Esophagus muscularis mucosa (tissue), 4 donors: ENCODE measurements at regions not wholly inside any gene's neighbourhood (a gene's known extent, or its start where the extent isn't known, plus 50 kb on each side); places are given as distances from the start of the nearest gene placed in this dataset.

Experiments
- DNase-seq: peaks from one replicate; pipeline ENCODE4 v3.0.0-alpha.2; 2017; ENCODE audit errors: extremely low spot score
- H3K27ac ChIP-seq, 4 donors: fragments of 200-600 bp; sonication (generic); replicated peaks in 1 of 4; 1 replicate in 3 of 4; 2 replicates in 1 of 4; pipeline ENCODE4 v1.5.1; 2016 to 2019; ENCODE audit warnings: mild to moderate bottlenecking in 1 of 4
- H3K27me3 ChIP-seq, 4 donors: fragments of 200-600 bp; sonication (generic); one replicate each; pipeline versions ENCODE4 v1.5.1 to v1.6.0; 2016 to 2019
- H3K36me3 ChIP-seq, 4 donors: fragments of 200-600 bp; sonication (generic); one replicate each; pipeline ENCODE4 v1.5.1; 2016 to 2019
- H3K4me1 ChIP-seq, 4 donors: fragments of 200-600 bp; sonication (generic); one replicate each; pipeline ENCODE4 v1.5.1; 2016 to 2019
- H3K4me3 ChIP-seq, 4 donors: fragments of 200-600 bp; sonication (generic); 1 replicate in 2 of 4; 2 replicates in 2 of 4; pipeline ENCODE4 v1.5.1; 2016 to 2019; ENCODE audit warnings: mild to moderate bottlenecking in 4 of 4, moderate library complexity in 1 of 4
- H3K9me3 ChIP-seq, 4 donors: fragments of 200-600 bp; sonication (generic); 1 replicate in 3 of 4; 2 replicates in 1 of 4; pipeline ENCODE4 v1.5.1; 2016 to 2019
- CTCF ChIP-seq, 3 experiments: fragments of 200-600 bp in 2 of 3; fragments of 450-650 bp in 1 of 3; sonication (generic) in 2 of 3; IDR thresholded peaks; one replicate each; pipeline ENCODE4 v1.5.1; 2017 to 2019; ENCODE audit warnings: antibody characterized with exemption in 3 of 3, mild to moderate bottlenecking in 2 of 3, moderate library complexity in 1 of 3
- EP300 ChIP-seq: sonication (generic); formaldehyde crosslinking; IDR thresholded peaks from one replicate; pipeline ENCODE4 v1.6.1; 2017; ENCODE audit warnings: antibody characterized with exemption
- POLR2A ChIP-seq: fragments of 450-650 bp; IDR thresholded peaks from one replicate; pipeline ENCODE4 v1.6.1; 2017; ENCODE audit warnings: antibody characterized with exemption, moderate library complexity, mild to moderate bottlenecking, low read depth
- POLR2AphosphoS5 ChIP-seq, 2 donors: sonication (generic); formaldehyde crosslinking; IDR thresholded peaks; one replicate each; pipeline ENCODE4 v1.6.1; 2017; ENCODE audit warnings: antibody characterized with exemption in 2 of 2
- WGBS: methylation state at CpG from one replicate; pipeline ENCODE4 v1.1.5; 2018; 5-methylcytosine and 5-hydroxymethylcytosine counted together
- intact Hi-C: fragments of 100-400 bp; cut with DNase I; formaldehyde crosslinking; loops from one replicate; pipeline ENCODE4 v1.15.1; 2023

DNA sequence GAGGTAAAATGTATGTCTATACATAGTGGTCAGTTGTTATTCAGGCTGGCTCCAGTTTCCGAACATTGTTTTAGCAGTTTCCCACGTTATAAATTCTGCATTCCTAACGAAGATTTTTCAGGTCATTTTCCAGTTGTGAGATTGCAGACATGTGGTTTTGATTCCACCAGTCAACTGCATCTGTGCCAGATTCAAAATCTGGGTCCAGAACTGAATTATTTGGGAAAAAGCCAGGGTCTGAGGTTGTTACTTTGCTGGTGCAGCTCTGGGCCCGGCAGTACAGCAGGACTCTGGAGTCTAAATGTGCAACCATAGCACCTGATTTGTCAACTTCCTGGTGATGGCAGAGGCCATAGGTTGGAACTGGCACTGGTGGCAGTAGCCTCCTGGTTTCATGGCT is 105.7 kb upstream of the MEGF10 start:
- DNase-seq = no peak
- WGBS = 69% methylated on average over 4 of the region's 4 CpGs
- no peak overlapping the region for H3K4me3 ChIP-seq
- TF ChIP-seq POLR2A = no peak
- no peak for TF ChIP-seq POLR2AphosphoS5 (IDR thresholded peaks at IDR 0.05)
- no peak for TF ChIP-seq CTCF (IDR thresholded peaks at IDR 0.05)
- TF ChIP-seq EP300 = no peak
- intact Hi-C loops = no loop called here
- no peaks in the 10 kb centered on the region for H3K9me3 ChIP-seq
- no peaks in the 10 kb centered on the region for H3K27me3 ChIP-seq
- no peak overlapping the region for H3K27ac ChIP-seq
- H3K36me3 ChIP-seq = no peaks in the 10 kb centered on the region
- no peaks in the 10 kb centered on the region for H3K4me1 ChIP-seq

GRCh38 chr5:127186657-127187056 is 103.9 kb upstream of the MEGF10 start:
- H3K4me3 ChIP-seq = no peak overlapping the region
- 72% methylated on average over 6 of the region's 6 CpGs for WGBS
- H3K27ac ChIP-seq = no peak overlapping the region
- no peaks in the 10 kb centered on the region for H3K9me3 ChIP-seq
- DNase-seq = no peak
- TF ChIP-seq POLR2A (no peak), POLR2AphosphoS5 (IDR thresholded peaks at IDR 0.05) (no peak), CTCF (IDR thresholded peaks at IDR 0.05) (no peak), EP300 (no peak)
- intact Hi-C loops = no loop called here
- no peaks in the 10 kb centered on the region for H3K27me3 ChIP-seq
- H3K4me1 ChIP-seq = no peaks in the 10 kb centered on the region
- H3K36me3 ChIP-seq = no peaks in the 10 kb centered on the region

DNA sequence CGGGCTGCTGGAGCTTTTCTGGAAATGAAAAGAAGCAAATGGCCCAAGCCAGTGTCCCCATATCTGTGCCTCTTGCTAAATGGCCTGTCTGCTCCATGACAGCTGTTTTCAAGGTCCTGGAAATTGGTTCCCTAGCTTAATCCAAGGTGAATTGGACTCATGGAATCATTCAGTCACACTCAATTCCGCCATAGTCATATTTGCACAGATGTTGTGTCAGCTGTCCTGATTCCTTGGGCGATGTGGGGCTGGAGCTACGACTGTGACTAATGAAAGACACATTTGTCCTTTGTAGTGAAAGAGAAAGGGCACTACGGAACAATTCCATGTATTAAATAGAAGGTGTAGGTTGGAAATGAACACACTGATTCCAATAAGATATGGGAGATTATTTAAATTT is 102.9 kb upstream of the MEGF10 start:
- no peak overlapping the region for H3K27ac ChIP-seq

GRCh38 chr5:127192150-127192549 is 98.4 kb upstream of the MEGF10 start:
- intact Hi-C loops = no loop called here

More for the DNA sequence above, 102.9 kb upstream of the MEGF10 start:
- no peaks in the 10 kb centered on the region for H3K4me1 ChIP-seq
- TF ChIP-seq POLR2AphosphoS5 (IDR thresholded peaks at IDR 0.05) = no peak
- 67% methylated on average over 5 of the region's 5 CpGs for WGBS
- DNase-seq = no peak
- no peak overlapping the region for H3K4me3 ChIP-seq
- no peaks in the 10 kb centered on the region for H3K27me3 ChIP-seq
- H3K9me3 ChIP-seq = no peaks in the 10 kb centered on the region
- no peaks in the 10 kb centered on the region for H3K36me3 ChIP-seq
- intact Hi-C loops = no loop called here

DNA sequence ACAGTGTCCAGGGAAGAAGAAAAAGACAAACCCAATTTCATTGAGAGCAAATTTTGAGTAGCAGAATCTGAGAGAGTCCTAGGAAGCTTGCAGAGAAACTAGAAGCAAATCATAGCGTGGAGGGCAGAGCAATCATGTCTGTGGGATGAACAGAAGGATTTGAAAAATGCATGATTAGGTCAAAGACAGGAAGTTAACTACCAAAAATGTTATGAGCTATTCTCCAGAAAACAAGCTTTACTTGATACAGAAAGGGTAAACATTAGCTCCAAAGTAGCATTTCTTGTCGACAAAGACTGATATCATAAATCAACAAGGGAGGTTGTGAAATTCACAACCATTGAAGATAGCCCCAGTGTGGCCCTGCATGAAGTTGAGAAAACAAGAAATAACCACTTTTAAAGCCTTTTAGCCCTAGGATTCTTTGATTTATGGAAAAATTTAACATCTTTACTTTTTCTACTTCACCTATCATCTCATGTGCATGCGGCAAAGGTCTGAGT is 97.7 kb upstream of the MEGF10 start:
- Histone ChIP-seq H3K4me3 (no peak overlapping the region), H3K27me3 (no peaks in the 10 kb centered on the region), H3K36me3 (no peaks in the 10 kb centered on the region), H3K27ac (no peak overlapping the region), H3K9me3 (no peaks in the 10 kb centered on the region), H3K4me1 (no peaks in the 10 kb centered on the region)
- TF ChIP-seq POLR2A (no peak), POLR2AphosphoS5 (IDR thresholded peaks at IDR 0.05) (no peak), EP300 (no peak), CTCF (IDR thresholded peaks at IDR 0.05) (no peak)
- DNase-seq = no peak
- intact Hi-C loops = no loop called here
- WGBS = 63% methylated on average over 3 of the region's 3 CpGs

More at GRCh38 chr5:127192150-127192549, 98.4 kb upstream of the MEGF10 start:
- Histone ChIP-seq H3K27me3 (no peaks in the 10 kb centered on the region), H3K4me1 (no peaks in the 10 kb centered on the region), H3K36me3 (no peaks in the 10 kb centered on the region), H3K27ac (no peak overlapping the region), H3K4me3 (no peak overlapping the region), H3K9me3 (no peaks in the 10 kb centered on the region)
- WGBS = 93% methylated on average over 3 of the region's 3 CpGs
- no peak for DNase-seq
- no peak for TF ChIP-seq EP300
- TF ChIP-seq POLR2AphosphoS5 (IDR thresholded peaks at IDR 0.05) = no peak
- no peak for TF ChIP-seq CTCF (IDR thresholded peaks at IDR 0.05)
- no peak for TF ChIP-seq POLR2A
